Coronary artery (tissue), 2 donors: ENCODE measurements at regions not wholly inside any gene's neighbourhood (a gene's known extent, or its start where the extent isn't known, plus 50 kb on each side); places are given as distances from the start of the nearest gene placed in this dataset.

Source experiments
- DNase-seq: peaks from one replicate; pipeline ENCODE4 v3.0.0-alpha.2; 2017; ENCODE audit warnings: low spot score
- H3K27ac ChIP-seq, 2 donors: fragments of 200-600 bp; sonication (generic); one replicate each; pipeline ENCODE4 v1.5.1; 2016 to 2019
- H3K4me3 ChIP-seq: fragments of 200-600 bp; sonication (generic); 2 replicates; pipeline ENCODE4 v1.5.1; 2016; ENCODE audit warnings: mild to moderate bottlenecking, moderate library complexity
- TF ChIP-seq, protein P1 (sequence below): fragments of 200-600 bp; sonication (generic); IDR thresholded peaks from one replicate; pipeline ENCODE4 v1.5.1; 2019; ENCODE audit warnings: antibody characterized with exemption

DNA sequence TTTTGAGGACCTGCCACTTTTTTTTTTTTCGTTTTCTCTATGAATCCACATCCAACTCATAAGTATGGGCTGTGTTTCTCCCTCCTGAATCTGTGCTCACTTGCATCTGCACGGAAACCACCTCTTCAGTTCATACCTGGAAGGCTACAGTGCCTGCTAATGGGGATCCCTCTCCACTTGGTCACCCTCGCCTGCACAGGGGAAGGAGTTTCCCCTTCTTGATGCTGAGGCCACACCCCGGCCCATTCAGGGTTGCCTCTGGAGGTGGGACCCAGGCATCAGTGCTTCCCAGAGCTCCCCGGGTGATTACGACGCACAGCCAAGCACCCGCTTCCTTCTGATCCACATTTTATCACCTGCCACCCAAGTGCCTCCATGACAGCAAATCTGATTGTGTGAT, 85.9 kb upstream of the TBC1D3K start:
- H3K4me3 ChIP-seq = no peak overlapping the region
- TF ChIP-seq, protein P1, sequence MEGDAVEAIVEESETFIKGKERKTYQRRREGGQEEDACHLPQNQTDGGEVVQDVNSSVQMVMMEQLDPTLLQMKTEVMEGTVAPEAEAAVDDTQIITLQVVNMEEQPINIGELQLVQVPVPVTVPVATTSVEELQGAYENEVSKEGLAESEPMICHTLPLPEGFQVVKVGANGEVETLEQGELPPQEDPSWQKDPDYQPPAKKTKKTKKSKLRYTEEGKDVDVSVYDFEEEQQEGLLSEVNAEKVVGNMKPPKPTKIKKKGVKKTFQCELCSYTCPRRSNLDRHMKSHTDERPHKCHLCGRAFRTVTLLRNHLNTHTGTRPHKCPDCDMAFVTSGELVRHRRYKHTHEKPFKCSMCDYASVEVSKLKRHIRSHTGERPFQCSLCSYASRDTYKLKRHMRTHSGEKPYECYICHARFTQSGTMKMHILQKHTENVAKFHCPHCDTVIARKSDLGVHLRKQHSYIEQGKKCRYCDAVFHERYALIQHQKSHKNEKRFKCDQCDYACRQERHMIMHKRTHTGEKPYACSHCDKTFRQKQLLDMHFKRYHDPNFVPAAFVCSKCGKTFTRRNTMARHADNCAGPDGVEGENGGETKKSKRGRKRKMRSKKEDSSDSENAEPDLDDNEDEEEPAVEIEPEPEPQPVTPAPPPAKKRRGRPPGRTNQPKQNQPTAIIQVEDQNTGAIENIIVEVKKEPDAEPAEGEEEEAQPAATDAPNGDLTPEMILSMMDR = no peak
- H3K27ac ChIP-seq = no peak overlapping the region
- DNase-seq = no peak

DNA sequence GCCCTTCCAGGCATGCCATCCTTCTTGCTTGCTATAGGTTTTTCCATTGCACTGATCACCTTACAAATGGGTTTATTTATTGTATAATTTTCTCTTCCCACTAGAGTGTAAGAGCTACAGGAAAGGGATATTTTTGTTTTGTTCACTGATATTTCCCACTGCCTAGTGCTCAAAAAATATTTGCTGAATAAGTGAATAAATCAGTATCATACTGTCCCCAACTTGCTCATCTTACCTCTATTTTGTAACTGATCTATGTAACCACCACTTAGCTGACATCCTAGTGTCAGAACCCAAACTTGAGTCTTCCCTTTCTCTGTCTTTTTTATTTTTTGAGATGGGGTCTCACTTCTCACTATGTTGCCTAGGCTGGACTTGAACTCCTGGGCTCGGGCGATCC, 87.6 kb upstream of the TBC1D3K start:
- TF ChIP-seq, protein P1 = no peak

DNA sequence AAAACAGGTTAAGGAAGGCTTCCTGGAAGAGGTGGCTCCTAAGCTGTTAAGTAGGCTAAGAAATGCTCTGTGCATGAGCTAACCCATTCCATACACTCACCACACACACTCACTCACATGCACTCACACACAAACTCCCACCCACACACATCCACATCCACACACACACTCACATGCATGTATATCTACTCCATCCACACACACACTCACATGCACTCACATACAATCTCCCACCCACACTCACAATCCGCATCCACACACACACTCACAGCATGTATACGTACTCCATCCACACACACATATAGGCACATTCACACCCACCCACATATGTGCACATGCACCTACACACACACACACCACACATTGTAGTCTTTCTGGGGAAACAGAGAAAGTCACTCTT, 89.3 kb upstream of the HNF1B start:
- H3K27ac ChIP-seq = no peak overlapping the region
- H3K4me3 ChIP-seq = no peak overlapping the region
- TF ChIP-seq, protein P1 = no peak
- no peak for DNase-seq

More for the DNA sequence above, 87.6 kb upstream of the TBC1D3K start:
- no peak overlapping the region for H3K4me3 ChIP-seq
- H3K27ac ChIP-seq = no peak overlapping the region
- DNase-seq = no peak

DNA sequence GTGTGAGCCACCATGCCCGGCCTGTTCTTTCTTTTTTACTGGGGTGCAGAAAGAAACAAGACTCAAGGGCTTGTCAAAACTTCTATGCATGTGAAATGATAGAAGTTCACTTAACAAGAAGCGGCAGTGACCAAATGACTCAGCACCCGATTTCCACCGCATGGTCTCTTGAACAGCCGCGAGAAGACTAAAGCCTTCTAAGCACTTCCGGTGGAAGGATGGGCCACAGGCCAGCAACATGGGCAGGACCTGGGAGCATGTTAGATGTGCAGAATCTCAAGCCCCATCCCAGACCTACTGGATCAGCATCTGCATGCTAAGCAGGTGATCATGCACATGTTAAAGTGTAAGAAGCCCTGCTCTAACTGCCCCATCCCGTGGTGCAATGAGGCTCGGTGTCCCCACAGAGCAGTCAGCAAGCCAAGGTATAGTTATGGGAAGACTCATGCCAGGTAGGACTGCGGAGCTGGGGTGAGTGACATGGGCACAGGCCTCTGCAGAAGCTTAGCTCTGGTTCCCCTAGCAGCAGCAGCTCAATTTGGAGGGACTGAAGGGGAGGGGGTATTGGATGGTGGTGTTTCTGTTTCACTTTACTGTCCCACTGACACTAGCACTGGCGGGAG, 88.5 kb upstream of the HNF1B start:
- Histone ChIP-seq H3K4me3 (no peak overlapping the region), H3K27ac (no peak overlapping the region)
- TF ChIP-seq, protein P1 = no peak
- no peak for DNase-seq

DNA sequence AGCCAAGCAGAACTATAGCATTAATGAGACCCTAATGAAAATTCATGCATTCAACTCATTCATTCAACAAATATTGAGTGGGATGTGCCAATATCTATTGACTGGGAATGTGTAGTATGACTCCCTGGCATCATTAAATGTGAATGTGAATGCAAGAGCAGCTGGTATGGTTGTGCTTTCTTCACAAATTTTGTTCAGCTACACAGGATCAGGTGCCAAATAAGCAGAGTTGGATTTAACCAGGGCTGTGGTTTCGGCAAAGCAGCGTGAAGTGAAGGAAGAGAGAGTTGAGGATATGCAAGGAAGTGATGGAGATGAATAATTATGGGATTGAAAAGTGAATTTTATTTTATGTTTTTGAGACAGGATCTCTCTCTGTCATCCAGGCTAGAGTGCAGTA, 87.1 kb upstream of the HNF1B start:
- DNase-seq = no peak
- Histone ChIP-seq H3K4me3 (no peak overlapping the region), H3K27ac (no peak overlapping the region)
- TF ChIP-seq, protein P1 = no peak

DNA sequence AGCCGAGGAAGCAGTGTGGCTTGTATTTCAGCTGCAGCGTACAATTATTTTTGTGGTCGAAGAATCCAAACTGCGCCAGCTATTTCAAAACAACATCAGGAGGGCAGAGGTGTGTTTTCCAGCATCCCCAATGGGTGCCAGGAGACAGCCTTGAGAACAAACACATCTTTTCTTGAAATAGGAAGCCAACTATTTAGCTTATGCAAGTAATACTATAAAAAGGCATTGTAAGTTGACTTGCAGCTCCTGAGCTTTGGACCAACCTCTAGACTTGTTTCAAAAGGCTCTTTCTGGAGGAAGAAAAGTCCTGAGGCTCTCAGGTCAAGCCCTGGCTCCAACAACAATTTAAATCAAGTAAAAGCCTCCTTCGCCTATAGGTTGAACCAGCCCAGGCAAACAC, 86.6 kb upstream of the HNF1B start:
- no peak for DNase-seq
- TF ChIP-seq, protein P1 = no peak
- H3K27ac ChIP-seq = no peak overlapping the region
- no peak overlapping the region for H3K4me3 ChIP-seq

DNA sequence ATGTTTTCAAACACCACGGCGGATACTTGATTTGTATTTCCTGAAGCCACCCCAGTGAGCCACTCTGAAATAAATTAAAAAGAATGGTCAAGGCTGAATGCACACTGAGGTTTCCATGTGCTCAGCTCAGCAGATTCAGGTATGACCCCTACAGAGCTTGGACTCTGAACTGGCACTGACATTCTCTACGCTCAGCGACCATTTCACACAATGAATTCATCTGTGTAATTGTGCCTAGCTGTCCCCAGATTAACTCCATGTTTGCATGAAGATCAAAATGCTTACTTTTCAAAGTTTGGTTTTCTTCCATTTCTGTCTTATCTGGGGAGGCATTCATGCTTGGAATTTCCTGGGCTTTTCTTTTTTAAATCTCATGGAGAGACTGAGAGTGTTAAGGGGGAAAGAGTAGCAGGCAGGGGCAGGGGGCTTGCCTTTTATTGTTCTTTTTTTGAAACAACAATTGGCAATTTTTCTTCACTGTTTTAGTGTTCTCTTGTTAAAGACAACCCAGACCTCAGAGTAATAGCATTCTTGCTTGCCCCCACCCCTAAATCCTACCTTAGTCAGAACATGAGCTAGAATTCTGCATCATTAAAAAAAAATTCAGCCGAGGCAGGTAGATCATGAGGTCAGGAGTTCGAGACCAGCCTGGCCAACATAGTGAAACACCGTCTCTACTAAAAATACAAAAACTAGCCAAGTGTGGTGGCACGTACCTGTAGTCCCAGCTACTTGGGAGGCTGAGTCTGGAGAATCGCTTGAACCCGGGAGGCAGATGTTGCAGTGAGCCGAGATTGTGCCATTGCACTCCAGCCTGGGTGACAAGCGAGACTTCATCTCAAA, 85.5 kb upstream of the HNF1B start:
- no peak for DNase-seq
- no peak overlapping the region for H3K27ac ChIP-seq
- H3K4me3 ChIP-seq = no peak overlapping the region
- TF ChIP-seq, protein P1 = no peak
